K562 (cell line): ENCODE measurements at regions not wholly inside any gene's neighbourhood (a gene's known extent, or its start where the extent isn't known, plus 50 kb on each side); places are given as distances from the start of the nearest gene placed in this dataset.

ENCODE experiments used
- ATAC-seq: fragments of 200-7000 bp; cut with Tn5 transposase; 3 replicates; pipeline ENCODE4 v1.9.1; 2020; ENCODE audit warnings: moderate library complexity
- BruUV-seq: library from RNA; stranded (reverse); fragments of 400-500 nt; replicated peaks from 2 replicates; lab custom pipeline; 2021; lab: Mats Ljungman, UMichigan
- CTCF ChIA-PET: fragments of 300-600 bp; formaldehyde crosslinking; extraction: SDS; loops from one replicate; lab custom pipeline; 2021; ENCODE audit warnings: low intra/inter-chr PET ratio; lab: Yijun Ruan, JAX
- POLR2A ChIA-PET: fragments of 300-600, 350-650 bp; sonication (Branson Sonifier 250); formaldehyde crosslinking; extraction: SDS; loops from one replicate; lab custom pipeline; 2021; ENCODE audit warnings: antibody characterized with exemption, inconsistent platforms; lab: Yijun Ruan, JAX
- DNase-seq, 4 experiments: peaks; one replicate each; pipeline versions ENCODE4 v3.0.0 to v3.0.0-alpha.2; 2011 to 2018; ENCODE audit warnings: low spot score in 3 of 4, mixed read lengths in 3 of 4; ENCODE audit errors: extremely low read depth in 1 of 4
- FAIRE-seq: peaks from 2 replicates; lab custom pipeline; 2011; peaks lifted over from hg19 to GRCh38; lab: Jason Lieb, UNC
- H2AFZ ChIP-seq: 2 replicates; pipeline ENCODE4 v1.6.0; 2011; ENCODE audit warnings: low read depth, low read length, control low read depth, inconsistent platforms
- H3K27ac ChIP-seq: fragments of 200-600 bp; 3 replicates; pipeline ENCODE4 v1.8.0; 2011; ENCODE audit warnings: low read depth, mild to moderate bottlenecking, control low read depth, inconsistent platforms, low read length, moderate library complexity, mixed read lengths; ENCODE audit errors: extremely low read depth
- H3K27me3 ChIP-seq, 2 experiments: fragments of 300-600 bp in 1 of 2; 2 replicates in 1 of 2; 3 replicates in 1 of 2; pipeline versions ENCODE4 v1.6.0 to v1.8.0; 2011; ENCODE audit warnings: inconsistent platforms in 2 of 2, low read length in 2 of 2, mild to moderate bottlenecking in 1 of 2, mixed read lengths in 1 of 2, moderate library complexity in 1 of 2; ENCODE audit not compliant: control insufficient read depth in 2 of 2, insufficient read depth in 2 of 2
- H3K36me3 ChIP-seq: fragments of 300-600 bp; 3 replicates; pipeline ENCODE4 v1.8.0; 2011; ENCODE audit warnings: mild to moderate bottlenecking, low read length, inconsistent platforms; ENCODE audit not compliant: control insufficient read depth, insufficient read depth
- H3K4me1 ChIP-seq, 2 experiments: fragments of 200-600 bp in 1 of 2; replicated peaks in 1 of 2; 2 replicates in 1 of 2; 3 replicates in 1 of 2; pipeline versions ENCODE4 v1.5.1 to v1.8.0; 2011; ENCODE audit warnings: inconsistent platforms in 2 of 2, low read length in 2 of 2, mild to moderate bottlenecking in 1 of 2, mixed read lengths in 1 of 2, moderate library complexity in 1 of 2; ENCODE audit not compliant: control insufficient read depth in 2 of 2, insufficient read depth in 2 of 2
- H3K4me2 ChIP-seq: 2 replicates; pipeline ENCODE4 v1.6.1; 2011; ENCODE audit warnings: low read length, control low read depth, inconsistent platforms, mixed read lengths; ENCODE audit not compliant: insufficient read depth
- H3K4me3 ChIP-seq: fragments of 200-600 bp; sonication (generic), shearing (Covaris generic); 2 replicates; pipeline ENCODE4 v1.5.1; 2016; ENCODE audit warnings: control low read depth, inconsistent platforms
- H3K79me2 ChIP-seq: fragments of 200-600 bp; 3 replicates; pipeline ENCODE4 v1.8.0; 2011; ENCODE audit warnings: low read length, inconsistent platforms; ENCODE audit not compliant: control insufficient read depth, insufficient read depth
- H3K9ac ChIP-seq, 2 experiments: 2 replicates each; pipeline versions ENCODE4 v1.6.0 to v1.6.1; 2011; ENCODE audit warnings: low read depth in 2 of 2, low read length in 2 of 2, control low read depth in 1 of 2, inconsistent platforms in 1 of 2, mild to moderate bottlenecking in 1 of 2, mixed read lengths in 1 of 2; ENCODE audit not compliant: insufficient read depth in 1 of 2
- H3K9me1 ChIP-seq: one replicate; pipeline ENCODE4 v1.6.0; 2011; ENCODE audit warnings: inconsistent platforms, mild to moderate bottlenecking, low read length, moderate library complexity; ENCODE audit not compliant: control insufficient read depth, insufficient read depth
- H3K9me3 ChIP-seq: replicated peaks from 2 replicates; pipeline ENCODE4 v1.5.1; 2011; ENCODE audit warnings: low read depth, low read length, inconsistent platforms; ENCODE audit not compliant: control insufficient read depth, insufficient read depth
- H4K20me1 ChIP-seq: replicated peaks from 2 replicates; pipeline ENCODE4 v1.6.1; 2011; ENCODE audit warnings: low read length, inconsistent platforms, mixed read lengths; ENCODE audit not compliant: control insufficient read depth, insufficient read depth
- CHD2 ChIP-seq: IDR thresholded peaks from 2 replicates; pipeline ENCODE4 v1.6.1; 2011; ENCODE audit warnings: low read depth, low read length
- DPF2 ChIP-seq: fragments of 450-650 bp; IDR thresholded peaks from 2 replicates; pipeline ENCODE4 v1.6.1; 2016
- ETV1 ChIP-seq: fragments of 450-650 bp; conservative IDR thresholded peaks from 2 replicates; pipeline ENCODE4 v1.6.1; 2016; ENCODE audit warnings: missing genetic modification characterization, control low read depth, low read depth, missing compliant biosample characterization
- FOS ChIP-seq: IDR thresholded peaks from 3 replicates; pipeline ENCODE4 v1.6.1; 2011; ENCODE audit not compliant: insufficient read length; ENCODE audit errors: extremely low read depth
- HNRNPK ChIP-seq: fragments of 200-400 bp; formaldehyde crosslinking; IDR thresholded peaks from one replicate; pipeline ENCODE4 v1.6.1; 2018; ENCODE audit warnings: mild to moderate bottlenecking, low read depth, low read length; ENCODE audit not compliant: poor library complexity, severe bottlenecking
- KLF13 ChIP-seq: fragments of 450-650 bp; IDR thresholded peaks from 2 replicates; pipeline ENCODE4 v1.6.1; 2016; ENCODE audit warnings: missing genetic modification characterization, low read depth, mild to moderate bottlenecking, missing compliant biosample characterization, moderate library complexity, borderline replicate concordance
- MED1 ChIP-seq: sonication (generic); formaldehyde crosslinking; IDR thresholded peaks from 2 replicates; pipeline ENCODE4 v1.8.1; 2023; ENCODE audit warnings: missing genetic modification reagents, borderline replicate concordance
- NFRKB ChIP-seq: fragments of 450-650 bp; IDR thresholded peaks from 2 replicates; pipeline ENCODE4 v1.6.1; 2016; ENCODE audit warnings: low read depth
- SMAD4 ChIP-seq: fragments of 250-450 bp; sonication (Bioruptor Pico); conservative IDR thresholded peaks from 2 replicates; pipeline ENCODE4 v1.8.0; 2021; ENCODE audit warnings: inconsistent platforms, mild to moderate bottlenecking, moderate library complexity
- SRSF3 ChIP-seq: fragments of 200-400 bp; formaldehyde crosslinking; IDR thresholded peaks from 2 replicates; pipeline ENCODE4 v1.6.1; 2016; ENCODE audit warnings: mild to moderate bottlenecking, low read length, moderate library complexity; ENCODE audit not compliant: insufficient read depth
- TGIF2 ChIP-seq: sonication (generic); formaldehyde crosslinking; IDR thresholded peaks from 2 replicates; pipeline ENCODE4 v1.8.1; 2022; ENCODE audit warnings: mild to moderate bottlenecking, missing genetic modification reagents, moderate library complexity
- ZFP30 ChIP-seq: fragments of 250-450 bp; sonication (Bioruptor Pico); IDR thresholded peaks from 2 replicates; pipeline ENCODE4 v1.8.0; 2022; ENCODE audit warnings: moderate library complexity, mild to moderate bottlenecking, inconsistent platforms, borderline replicate concordance
- ZKSCAN8 ChIP-seq: fragments of 200-800 bp; sonication (Bioruptor generic); IDR thresholded peaks from 2 replicates; pipeline ENCODE4 v1.6.1; 2016; ENCODE audit warnings: missing genetic modification characterization, missing compliant biosample characterization
- ZNF668 ChIP-seq: fragments of 250-450 bp; sonication (Bioruptor Pico); IDR thresholded peaks from 2 replicates; pipeline ENCODE4 v1.8.0; 2022; ENCODE audit warnings: mild to moderate bottlenecking, inconsistent platforms
- ZNF77 ChIP-seq: fragments of 250-450 bp; sonication (Bioruptor Pico); IDR thresholded peaks from 2 replicates; pipeline ENCODE4 v1.5.0; 2020
- ZSCAN29 ChIP-seq: fragments of 450-650 bp; IDR thresholded peaks from 2 replicates; pipeline ENCODE4 v1.6.1; 2017
- WGBS: fragments of 100-300 bp; shearing (Covaris generic); methylation state at CpG from one replicate; pipeline ENCODE4 v1.1.6; 2016; ENCODE audit warnings: low coverage, mixed read lengths; ENCODE audit not compliant: insufficient coverage; ENCODE audit errors: missing lambda C conversion rate; 5-methylcytosine and 5-hydroxymethylcytosine counted together
- in situ Hi-C: fragments of 300-500 bp; cut with MboI; formaldehyde crosslinking; loops from 4 replicates; pipeline ENCODE4 v1.15.0; 2018; ENCODE audit warnings: inconsistent platforms, mixed read lengths
- intact Hi-C: fragments of 100-400 bp; cut with micrococcal nuclease; formaldehyde crosslinking; loops from 2 replicates; pipeline ENCODE4 v1.14.2; 2022
- TF ChIP-seq, protein P1 (sequence below): sonication (generic); formaldehyde crosslinking; IDR thresholded peaks from 2 replicates; pipeline ENCODE4 v1.5.0; 2020; ENCODE audit warnings: missing genetic modification reagents
- TF ChIP-seq, protein P2 (sequence below): fragments of 250-450 bp; sonication (Bioruptor Pico); IDR thresholded peaks from 2 replicates; pipeline ENCODE4 v1.6.1; 2021; ENCODE audit warnings: mild to moderate bottlenecking

DNA sequence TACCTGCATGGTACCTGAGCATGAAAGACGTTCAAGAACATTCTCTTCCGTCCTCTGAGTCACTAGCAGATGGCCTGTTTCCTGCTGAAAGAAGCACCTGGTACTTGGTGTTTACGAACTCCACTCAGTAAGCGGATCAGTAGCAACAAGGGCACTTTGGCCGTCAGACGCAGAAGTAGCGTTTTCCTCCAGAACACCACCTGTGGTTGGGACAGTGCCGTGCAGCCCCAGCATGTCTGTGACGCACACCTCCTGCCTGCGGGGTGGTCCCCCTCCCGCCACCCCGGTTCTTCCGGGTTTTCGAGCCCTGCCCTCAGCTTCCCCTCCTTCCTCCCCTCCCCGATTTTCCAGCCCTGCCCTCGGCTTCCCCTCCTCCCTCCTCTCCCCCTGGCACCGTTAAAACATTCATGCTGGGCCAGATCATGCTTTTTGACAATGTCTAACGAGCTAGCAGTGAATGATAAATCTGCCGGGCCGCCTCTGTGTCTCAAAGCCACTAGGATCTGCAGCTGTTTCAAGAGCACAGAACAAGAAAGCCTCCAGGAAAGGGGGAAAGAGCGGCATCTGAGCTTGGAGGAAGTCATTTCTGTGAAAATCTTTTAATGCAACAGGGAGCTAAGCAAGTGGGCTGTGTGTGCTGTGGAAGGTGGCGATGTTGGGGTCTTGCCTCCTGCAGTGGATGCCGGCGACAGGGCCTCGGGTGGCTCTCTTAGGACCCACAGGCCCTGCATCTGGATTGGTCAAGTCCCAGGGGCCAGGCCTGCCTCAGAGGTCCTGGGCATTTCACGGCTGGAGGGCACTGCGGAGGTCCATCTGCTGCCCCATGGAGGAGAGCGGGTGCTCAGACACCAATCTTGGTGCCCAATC, 207.9 kb downstream of the ERMARD start:
- Histone ChIP-seq H3K36me3 (no peaks in the 10 kb centered on the region), H3K79me2 (no peaks in the 10 kb centered on the region), H4K20me1 (peaks cover 4% of the 10 kb centered on the region), H3K4me3 (no peak overlapping the region), H3K9me3 (no peaks in the 10 kb centered on the region), H2AFZ (no peak overlapping the region)
- 1% methylated on average over 25 of the region's 28 CpGs for WGBS
- POLR2A ChIA-PET = no interaction called here
- no TSS peak for BruUV-seq
- peak; percentile 72 for ATAC-seq
- in situ Hi-C loops = no loop called here
- TF ChIP-seq NFRKB (no peak), ZNF77 (CRISPR knock-in tag) (no peak), ETV1 (tag) (no peak), KLF13 (no peak), SMAD4 (no peak), ZSCAN29 (no peak), ZNF668 (CRISPR knock-in tag) (no peak), CHD2 (no peak), MED1 (CRISPR knock-in tag) (no peak), FOS (no peak), DPF2 (no peak), HNRNPK (no peak), TGIF2 (CRISPR knock-in tag) (no peak), ZFP30 (no peak), SRSF3 (no peak), ZKSCAN8 (CRISPR knock-in tag) (no peak)
- TF ChIP-seq, protein P1, sequence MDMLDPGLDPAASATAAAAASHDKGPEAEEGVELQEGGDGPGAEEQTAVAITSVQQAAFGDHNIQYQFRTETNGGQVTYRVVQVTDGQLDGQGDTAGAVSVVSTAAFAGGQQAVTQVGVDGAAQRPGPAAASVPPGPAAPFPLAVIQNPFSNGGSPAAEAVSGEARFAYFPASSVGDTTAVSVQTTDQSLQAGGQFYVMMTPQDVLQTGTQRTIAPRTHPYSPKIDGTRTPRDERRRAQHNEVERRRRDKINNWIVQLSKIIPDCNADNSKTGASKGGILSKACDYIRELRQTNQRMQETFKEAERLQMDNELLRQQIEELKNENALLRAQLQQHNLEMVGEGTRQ (CRISPR knock-in tag) = no peak
- TF ChIP-seq, protein P2, sequence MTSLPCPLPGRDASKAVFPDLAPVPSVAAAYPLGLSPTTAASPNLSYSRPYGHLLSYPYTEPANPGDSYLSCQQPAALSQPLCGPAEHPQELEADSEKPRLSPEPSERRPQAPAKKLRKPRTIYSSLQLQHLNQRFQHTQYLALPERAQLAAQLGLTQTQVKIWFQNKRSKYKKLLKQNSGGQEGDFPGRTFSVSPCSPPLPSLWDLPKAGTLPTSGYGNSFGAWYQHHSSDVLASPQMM (CRISPR knock-in tag) = no peak
- TF ChIP-seq, all 486 proteins: peak for 0
- DNase-seq (peak in 1 of 4 experiments; percentile 14), FAIRE-seq (no peak)
- intact Hi-C loops = no loop called here
- H3K9me1 ChIP-seq = no peaks in the 10 kb centered on the region
- no peak overlapping the region for H3K27ac ChIP-seq
- H3K4me1 ChIP-seq = peaks cover 0 to 19% of the 10 kb centered on the region in 2 experiments; a peak in 2 of 5 replicates
- H3K4me2 ChIP-seq = no peak overlapping the region
- H3K9ac ChIP-seq = peak overlapping the region in 1 of 2 experiments; percentile 26; a peak in 1 of 4 replicates
- peaks cover 24 to 76% of the 10 kb centered on the region in 2 experiments; a peak in 4 of 5 replicates for H3K27me3 ChIP-seq
- CTCF ChIA-PET = no interaction called here
